DMS114 treated with DMSO at 0.1 percent for 48 hours (cell line): ENCODE measurements at regions not wholly inside any gene's neighbourhood (a gene's known extent, or its start where the extent isn't known, plus 50 kb on each side); places are given as distances from the start of the nearest gene placed in this dataset.

Source experiments
- DNase-seq: peaks from one replicate; lab custom pipeline; 2025; ENCODE audit not compliant: unreplicated experiment; lab: John Stamatoyannopoulos, UW

DNA sequence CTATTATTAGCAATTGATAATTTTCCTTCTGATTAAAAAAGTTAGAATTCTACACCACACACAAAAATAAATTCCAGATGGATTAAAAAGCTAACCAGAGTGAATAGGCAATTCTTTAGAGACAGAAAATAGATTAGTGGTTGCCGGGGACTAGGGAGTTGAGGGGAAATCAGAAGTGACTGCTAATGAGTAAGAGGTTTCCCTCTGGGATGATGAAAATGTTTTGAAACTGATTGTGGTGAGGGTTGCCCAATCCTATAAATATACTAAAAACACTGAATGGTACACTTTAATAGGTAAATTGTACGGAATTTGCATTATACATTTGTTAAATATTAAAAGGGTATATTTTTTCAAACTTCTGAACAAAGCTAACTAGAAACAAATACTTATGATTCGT, 214.9 kb downstream of the GPAM start:
- DNase-seq: no peak

DNA sequence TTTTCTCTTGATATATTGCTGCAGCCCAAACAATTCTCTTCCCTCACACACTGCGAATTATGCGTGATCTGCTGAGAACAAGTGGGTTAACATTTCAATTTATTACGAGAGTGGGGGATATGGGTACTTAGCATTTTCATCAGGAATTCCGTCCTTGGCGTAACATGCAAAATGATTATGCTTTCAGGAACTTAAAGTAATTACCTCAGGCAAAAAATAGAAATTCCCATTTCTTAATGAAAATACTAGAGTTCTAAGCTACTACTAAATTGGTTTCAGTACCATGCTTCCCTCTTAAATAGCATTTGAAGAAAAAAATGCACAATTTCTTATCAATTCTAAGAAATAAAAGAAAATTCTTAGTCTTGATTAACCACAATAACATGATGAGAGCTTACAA, 213.5 kb downstream of the GPAM start:
- no peak for DNase-seq

DNA sequence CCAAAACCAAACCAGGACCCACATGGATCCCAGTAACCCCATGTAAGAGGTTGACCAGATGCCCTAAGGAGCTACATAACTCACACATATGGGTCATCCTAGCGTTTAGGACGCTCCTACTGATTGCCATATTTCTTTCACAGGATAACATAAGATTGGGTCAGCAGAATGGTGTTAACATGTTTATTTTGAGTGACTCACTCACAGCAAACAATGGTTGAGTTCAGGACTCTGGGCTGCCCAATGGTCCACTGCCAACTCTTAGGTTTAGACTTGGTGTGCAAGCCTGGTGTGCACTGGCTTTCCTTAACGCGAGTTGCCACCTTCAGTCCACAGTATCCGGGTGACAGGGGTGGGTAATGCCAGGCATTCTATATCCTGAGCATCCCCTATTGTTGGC, 211.5 kb downstream of the GPAM start:
- DNase-seq: no peak

DNA sequence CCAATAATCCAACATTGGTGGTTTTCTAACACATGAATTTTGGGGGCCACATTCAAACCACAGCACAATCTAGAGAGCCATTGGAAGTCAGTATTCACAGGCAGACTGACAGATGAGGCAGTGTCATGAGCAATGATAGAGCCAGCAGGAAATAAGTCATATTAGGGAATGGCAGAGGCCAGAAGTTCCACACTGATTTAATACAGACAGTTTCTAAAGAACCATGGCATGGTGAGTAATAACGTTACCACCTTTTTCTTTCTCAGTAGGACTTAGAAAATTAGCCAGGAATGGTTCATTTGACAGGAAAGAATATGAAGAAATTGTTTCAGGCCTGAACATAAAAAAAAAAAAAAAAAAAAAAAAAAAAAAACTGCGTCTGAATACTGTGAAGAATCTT, 210.3 kb downstream of the GPAM start:
- no peak for DNase-seq

DNA sequence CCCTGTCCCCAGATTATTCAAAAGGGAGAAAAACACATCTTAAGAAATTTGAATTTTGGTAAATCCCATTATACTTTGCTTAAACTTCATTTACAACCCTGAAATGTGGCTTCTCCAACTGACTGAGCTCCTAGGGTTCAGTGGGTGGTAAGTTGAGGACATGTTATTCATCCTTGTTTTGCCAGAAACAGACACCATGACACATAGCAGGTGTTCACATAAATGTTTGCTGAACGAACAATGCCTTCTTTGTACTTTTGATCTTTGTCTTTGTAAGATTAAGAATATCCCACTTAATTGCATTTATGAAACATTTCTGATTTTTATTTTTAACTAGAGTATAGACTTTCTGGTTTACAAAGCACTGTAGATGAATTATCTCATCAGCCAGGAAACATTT, 209.7 kb downstream of the GPAM start:
- DNase-seq: no peak

DNA sequence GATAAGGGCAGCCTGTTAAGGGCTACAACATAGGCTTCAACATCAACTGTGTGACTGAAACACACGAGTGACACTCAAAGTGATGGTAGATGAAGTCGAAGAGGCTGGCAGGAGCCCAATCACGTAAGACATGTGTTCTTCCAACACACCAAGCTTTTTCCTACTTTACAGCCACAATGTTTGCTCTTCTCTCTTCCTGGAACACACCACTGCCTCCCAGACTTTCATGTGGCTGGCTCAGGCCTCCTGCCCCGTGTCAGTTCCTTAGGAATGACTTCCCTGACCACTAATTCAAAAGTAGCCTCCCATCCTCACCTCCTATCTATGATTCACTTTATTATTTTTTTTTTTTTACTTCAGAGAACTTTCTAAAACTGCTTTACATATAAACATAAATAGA, 209.2 kb downstream of the GPAM start:
- no peak for DNase-seq

DNA sequence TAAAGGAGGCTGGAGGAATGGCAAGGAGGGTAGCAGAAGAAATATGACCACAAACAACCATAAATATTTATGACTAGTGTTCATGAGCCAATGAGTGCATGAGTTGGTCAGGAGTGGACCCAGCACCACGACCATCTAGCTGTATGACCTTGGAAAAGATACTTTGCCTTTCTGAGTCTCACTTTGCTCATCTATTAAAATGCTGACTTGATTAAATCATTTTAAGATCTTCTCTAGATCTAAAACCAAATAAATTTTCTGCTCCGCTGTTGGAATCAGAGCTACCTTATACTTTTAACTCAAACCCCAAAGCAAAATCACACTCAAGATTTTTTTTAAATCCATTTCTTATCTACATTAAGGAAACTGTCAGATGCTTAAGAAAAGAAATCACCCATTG, 207.0 kb downstream of the GPAM start:
- no peak for DNase-seq

DNA sequence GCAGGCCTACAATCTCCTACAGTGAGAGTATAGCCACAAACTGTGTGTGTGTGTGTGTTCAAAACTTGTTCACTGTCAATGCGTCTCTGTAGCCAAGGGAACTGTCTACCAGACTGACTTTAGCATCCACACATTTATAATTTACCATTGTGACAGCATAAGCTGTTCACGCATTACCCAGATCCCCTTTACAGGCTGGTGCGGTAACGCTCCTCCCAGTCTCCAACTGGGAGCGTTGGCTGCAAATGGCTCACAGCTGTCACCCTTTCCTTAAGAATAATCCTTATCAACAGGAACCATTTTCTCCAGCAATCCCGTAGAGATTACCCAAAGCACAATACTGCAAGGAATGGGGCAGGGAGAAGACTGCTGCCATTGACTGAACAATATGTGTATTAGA, 199.5 kb downstream of the GPAM start:
- DNase-seq: no peak

DNA sequence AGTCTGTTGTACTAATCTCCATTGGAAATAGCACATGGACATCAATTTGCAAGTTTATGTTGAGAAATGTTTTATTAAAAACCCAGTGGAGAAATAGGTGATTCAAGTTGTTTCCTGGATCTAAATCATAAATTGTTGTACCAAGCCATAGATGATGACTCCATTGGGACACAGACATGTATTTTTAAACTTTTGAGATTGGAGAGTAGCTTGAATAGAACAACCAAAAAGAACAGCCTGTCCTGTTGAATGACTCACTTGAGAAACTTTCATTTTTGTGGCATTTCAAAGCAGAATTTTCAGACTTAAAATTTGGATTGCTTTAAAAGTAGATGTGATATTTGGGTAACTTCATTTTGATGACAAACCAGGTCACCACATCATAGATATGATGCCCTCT, 197.5 kb downstream of the GPAM start:
- DNase-seq: no peak

DNA sequence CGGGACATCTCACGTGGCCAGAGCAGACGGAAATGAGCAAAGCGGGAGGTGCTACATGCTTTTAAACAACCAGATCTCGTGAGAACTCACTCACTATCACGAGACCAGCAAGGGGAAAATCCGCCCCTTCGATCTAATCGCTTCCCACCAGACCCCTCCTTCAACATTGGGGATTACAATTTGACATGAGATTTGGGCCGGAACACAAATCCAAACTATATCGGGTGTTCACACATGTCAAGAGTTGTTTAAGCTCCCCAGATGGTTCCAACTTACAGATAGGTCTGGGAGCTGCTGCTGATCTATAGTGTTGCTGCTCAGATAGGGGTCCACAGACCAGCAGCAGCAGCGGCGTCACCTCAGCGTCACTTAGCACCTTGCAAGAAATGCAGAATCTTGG, 194.9 kb downstream of the GPAM start:
- no peak for DNase-seq

DNA sequence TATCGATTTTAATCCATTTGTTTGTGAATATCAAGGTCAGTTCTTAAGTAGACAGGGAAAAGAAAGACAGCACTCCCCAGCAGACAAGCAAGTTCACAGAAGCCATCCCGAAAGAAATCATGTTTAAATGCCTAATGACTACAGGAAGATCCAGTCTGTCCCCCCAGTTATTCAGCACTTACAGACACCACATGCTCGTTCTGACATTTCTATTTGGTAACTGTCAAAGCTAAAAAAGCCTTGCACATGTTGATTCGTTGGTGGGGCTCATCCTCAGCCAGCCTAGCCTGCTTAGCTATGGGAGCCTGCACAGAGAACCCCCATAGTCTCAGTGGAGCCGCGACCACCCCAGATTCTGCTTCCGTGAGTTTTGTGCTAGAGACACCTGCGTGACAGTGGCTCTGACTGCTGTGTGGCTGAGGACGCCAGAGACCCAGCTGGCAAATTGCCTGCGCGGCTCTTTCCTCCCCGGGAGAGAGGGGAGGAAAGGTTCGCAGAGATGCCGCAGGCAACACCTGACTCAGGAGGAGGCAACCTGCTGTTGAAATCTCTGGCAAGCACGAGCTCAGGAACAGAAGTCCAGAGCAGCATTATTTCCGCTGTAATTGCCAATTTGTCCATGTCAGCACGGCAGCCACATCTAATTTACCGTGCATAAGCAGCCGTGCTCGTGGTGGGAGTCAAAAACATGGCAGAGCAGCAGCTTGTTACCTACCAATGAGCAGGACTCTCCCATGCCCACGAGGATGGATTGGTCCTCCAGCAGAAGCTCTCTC, 194.2 kb downstream of the GPAM start:
- DNase-seq: no peak

DNA sequence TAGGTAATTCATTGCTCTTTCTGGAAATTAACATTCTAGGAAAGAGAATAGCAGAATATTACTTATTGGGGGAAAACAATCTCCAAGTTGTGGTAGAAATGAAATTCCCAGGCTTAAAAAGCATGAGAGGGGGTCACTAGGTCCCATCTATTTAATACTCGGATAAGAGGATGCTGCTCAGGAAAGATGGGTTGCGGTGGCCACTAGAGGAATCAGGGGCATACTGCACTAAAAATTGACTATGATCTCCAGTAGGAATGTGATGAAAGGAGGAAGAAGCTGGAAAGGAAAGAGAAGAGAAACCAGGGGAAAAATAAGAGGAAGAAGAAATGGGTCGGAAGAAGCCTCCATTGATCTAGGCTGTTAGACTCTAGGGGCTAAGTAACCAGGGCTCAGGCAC, 192.8 kb downstream of the GPAM start:
- no peak for DNase-seq

DNA sequence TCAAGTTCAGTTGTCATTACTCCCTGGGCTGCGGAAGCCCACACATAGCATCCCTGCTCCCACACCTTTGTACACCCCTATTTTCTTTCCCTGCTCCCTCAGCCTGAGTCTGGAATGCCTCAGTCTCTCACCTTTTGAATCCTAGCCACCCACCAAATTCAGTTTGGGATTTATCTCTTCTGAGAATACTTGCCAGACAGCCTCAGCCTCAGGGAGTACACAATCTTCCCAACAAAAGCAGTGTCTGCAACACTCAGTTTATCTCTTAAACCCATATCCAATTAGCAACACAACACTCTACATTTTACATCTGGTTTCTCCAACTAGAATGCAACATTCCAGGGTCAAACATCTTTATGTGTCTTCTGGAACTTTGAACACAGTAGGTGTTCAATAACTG, 190.2 kb downstream of the GPAM start:
- DNase-seq: no peak

DNA sequence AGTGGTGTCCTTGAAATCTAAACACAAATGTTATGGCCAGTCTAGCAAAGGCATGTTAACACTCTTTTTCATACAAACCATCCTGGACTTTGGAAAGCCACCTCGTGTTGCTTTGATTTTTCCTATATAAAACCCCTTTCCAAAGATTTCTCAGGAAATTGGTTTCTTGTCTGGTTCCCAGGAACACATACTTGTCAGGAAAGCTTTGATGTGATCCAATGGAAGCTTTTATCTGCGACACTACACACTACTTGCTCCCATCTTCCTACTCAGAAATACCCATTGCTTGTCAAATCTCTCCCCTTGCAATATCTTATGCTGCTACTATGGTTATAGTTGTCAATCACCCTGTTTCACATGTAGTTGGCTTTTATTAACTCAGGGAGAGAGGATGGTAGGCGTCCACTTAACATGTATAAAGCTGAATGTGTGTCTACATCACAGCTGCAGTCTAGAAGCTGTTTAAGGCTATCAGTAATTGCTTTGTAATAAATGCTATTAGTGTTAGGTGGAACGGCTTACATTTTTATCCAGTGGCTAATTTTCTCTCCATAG, 189.6 kb downstream of the GPAM start:
- no peak for DNase-seq

DNA sequence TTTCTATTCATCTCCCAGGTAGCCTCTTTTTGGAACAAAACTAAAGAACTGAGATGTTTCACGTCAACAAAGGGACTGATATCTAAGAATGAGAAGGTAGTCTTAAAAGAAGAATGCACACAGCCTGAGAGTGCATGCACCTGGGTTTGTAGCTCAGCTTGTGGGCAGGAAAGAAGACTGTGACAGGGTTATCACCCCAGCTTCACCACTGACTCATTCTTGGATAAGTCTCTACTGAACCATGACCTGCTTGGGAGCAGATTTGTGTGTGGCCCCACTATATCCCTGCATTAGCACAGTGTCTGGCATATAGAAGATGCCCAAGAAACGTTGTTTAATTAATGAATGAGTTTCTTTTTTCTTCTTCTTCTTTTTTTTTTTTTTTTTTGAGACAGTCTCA, 187.5 kb downstream of the GPAM start:
- DNase-seq: no peak

DNA sequence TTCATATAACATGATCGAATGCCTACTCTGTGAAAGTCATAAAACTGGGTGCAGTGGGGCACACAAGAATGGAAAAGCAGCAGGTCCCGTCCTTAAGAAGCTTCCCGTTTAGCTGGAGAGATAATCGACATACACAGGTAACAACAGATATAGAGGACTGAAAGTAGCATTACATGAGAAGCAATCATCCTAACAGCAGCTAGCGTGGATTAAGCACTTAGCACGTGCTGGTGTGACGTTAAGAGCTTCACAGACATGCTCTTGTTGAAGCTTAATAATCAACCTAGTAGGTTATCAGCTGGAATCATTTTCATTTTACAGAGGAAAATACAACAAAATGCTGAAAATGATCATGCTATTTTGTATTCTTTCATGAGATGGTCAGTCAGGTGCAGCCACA, 184.8 kb downstream of the GPAM start:
- DNase-seq: no peak

DNA sequence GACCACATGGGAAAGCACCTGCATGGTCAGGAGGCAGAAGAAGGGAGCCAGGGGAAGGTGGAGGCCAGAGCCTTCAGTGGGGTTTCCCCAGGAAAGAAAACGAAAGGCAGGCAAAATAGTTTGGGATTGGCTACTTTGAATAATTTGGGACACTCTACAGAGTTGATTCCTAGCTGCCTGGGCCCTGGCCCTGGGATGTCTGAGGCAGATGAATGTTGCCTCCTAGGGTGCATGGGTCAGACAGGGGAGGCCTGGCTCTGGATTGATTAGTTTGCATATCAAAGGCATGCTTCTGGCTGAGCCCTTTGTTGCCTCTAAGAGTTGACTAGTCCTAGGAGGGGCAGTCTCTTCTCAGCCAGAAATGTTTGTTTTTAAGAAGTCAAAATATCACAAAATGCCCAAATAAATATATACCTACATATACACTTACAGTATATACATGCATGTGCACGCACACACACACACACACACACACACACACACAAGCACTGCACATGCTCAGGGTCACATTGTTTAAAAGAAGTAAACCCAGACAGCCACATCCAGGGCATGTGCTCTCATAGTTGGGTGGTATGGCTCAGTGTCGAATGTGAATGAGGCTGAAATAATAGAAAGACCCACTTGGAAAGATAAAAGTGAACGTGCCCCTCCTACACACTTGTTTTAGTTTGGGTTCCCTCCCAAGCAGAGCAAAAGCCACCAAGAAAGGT, 184.2 kb downstream of the GPAM start:
- no peak for DNase-seq

DNA sequence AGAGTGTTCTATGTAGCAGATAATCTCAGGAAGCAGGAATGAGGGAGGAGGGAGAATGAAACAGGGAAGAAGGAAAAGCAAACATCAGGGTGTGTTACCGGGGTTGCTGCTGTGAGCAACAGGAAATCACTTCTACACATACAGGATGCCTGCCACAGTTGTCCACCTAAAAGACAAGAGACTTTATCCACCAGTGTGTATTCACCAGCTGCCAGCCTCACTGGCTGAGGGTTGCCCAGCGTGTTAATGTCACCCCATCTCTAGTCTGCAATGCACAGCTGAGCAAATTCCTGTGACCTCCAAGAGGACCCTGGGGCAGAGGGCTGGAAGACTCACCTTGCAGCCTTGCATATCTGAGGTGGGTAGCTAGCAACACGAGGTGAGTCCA, 183.7 kb downstream of the GPAM start:
- DNase-seq: no peak

DNA sequence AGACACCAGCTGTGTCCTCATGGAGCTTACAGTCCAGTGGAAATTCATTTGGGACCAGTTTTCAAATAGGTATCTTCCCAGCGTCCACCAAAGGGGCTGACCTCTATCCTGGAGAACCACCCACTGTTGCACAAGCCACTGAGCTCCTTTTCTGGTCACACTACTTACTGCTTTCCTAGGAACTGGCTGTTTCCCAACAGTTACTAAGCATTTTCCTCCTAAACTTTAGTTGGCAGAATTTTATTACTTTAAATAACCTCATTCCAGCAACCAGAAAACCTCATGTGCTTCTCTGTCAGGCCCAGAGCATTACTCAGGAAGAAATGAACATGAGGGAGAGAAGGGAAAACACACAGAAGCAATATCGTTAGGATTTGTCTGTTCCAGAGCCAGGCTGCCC, 183.1 kb downstream of the GPAM start:
- DNase-seq: no peak

DNA sequence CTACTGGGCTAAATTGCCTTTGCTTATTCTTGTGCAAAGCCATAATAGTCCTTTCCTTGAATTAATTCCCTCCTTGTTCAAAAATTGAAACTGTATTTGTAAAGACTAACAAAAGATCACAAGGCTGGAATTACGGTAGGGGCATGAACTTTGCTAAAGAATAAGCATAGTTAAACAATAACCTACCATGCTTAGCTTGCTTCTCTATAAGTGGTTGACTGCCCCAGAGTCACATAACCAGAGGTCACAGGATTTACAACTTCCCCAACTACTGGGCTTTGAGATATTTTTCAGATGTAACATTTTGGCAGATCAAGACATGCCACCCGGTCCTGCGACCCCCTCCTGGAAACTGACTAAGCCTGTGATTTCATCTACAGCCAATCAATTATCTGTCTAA, 181.4 kb downstream of the GPAM start:
- DNase-seq: no peak

DNA sequence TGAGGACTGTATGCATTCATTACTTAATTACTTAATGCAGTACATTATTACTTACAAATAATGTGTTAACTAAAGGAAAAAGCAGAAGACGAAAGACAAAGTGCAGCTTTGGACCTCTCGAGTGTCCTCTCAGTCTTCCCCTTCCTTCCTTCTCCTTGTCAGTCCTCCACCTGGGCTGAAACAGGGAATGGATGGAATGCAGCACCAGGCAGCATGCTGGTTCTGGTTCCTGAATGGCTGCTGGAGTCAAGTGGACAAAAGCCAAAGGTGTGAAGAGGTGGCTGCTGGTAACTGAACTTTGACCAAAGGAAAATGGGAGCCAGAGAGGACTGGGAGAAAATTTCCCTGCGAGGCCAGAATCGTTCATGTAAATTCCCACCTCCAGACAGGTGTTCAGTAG, 179.5 kb downstream of the GPAM start:
- DNase-seq: no peak

DNA sequence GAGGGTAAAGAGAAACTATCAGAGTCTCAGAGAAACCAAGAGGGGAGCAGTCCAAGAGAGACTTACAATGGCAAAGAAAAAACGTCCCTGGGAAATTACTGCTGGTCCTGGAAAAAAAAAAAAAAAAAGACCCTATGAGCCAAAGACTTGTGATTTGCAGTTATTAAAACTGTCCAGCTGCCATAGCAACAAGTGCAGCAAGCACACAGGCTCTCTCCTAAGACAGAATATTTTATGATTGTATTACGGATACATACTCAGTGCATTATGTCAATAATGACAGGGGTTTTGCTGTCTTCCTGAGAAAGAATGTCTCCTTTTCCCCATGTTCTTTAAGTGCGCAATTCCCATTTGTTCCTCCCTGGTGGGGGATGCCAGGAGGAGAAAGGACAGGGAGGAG, 178.5 kb downstream of the GPAM start:
- DNase-seq: no peak

DNA sequence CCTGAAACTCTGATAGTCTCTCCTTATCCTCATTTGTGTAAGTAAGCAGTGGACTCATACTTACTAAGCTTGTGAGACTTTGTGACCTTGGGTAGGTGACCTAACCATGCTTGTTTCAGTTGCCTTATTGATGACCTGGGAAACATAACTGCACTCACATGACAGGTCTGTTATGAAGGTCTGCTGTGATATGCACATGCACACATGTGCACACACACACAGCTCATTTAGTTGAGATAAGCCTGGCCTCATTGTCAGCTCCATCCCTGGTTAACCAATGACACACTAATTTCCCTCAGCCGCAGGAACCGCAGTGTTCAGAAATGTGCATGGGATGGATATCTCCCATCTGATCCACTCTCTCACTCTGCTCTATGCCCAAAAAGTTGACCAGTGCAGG, 177.2 kb downstream of the GPAM start:
- DNase-seq: no peak
